GM12878 (cell line): ENCODE measurements at regions not wholly inside any gene's neighbourhood (a gene's known extent, or its start where the extent isn't known, plus 50 kb on each side); places are given as distances from the start of the nearest gene placed in this dataset.

Experiments
- ATAC-seq: fragments of 200-7000 bp; cut with Tn5 transposase; 3 replicates; pipeline ENCODE4 v1.9.1; 2020; ENCODE audit warnings: mild to moderate bottlenecking, moderate library complexity
- BruUV-seq: library from RNA; stranded (reverse); fragments of 400-500 nt; replicated peaks from 2 replicates; lab custom pipeline; 2021; lab: Mats Ljungman, UMichigan
- CTCF ChIA-PET: fragments of 300-600 bp; sonication (Branson Sonifier 250); formaldehyde crosslinking; extraction: SDS; loops from one replicate; lab custom pipeline; 2021; ENCODE audit warnings: inconsistent platforms; lab: Yijun Ruan, JAX
- POLR2A ChIA-PET: fragments of 350-600 bp; formaldehyde crosslinking; extraction: SDS; loops from one replicate; lab custom pipeline; 2021; ENCODE audit warnings: inconsistent platforms; lab: Charles Lee
- RAD21 ChIA-PET: fragments of 300-600 bp; sonication (Branson Sonifier 250); formaldehyde crosslinking; loops from one replicate; lab custom pipeline; 2023; ENCODE audit warnings: antibody characterized with exemption; ENCODE audit not compliant: unreplicated experiment; lab: Charles Lee
- SMC1A ChIA-PET: fragments of 300-600 bp; sonication (Branson Sonifier 250); formaldehyde crosslinking; loops from one replicate; lab custom pipeline; 2023; ENCODE audit not compliant: unreplicated experiment, uncharacterized antibody; lab: Charles Lee
- DNase-seq: peaks from one replicate; pipeline ENCODE4 v3.0.0-alpha.2; 2011; ENCODE audit warnings: low read depth, low spot score
- FAIRE-seq: peaks from 3 replicates; lab custom pipeline; 2011; peaks lifted over from hg19 to GRCh38; lab: Jason Lieb, UNC
- H2AFZ ChIP-seq: 2 replicates; pipeline ENCODE4 v1.6.0; 2011; ENCODE audit warnings: low read depth, low read length, control low read depth; ENCODE audit not compliant: control insufficient read depth
- H3K27ac ChIP-seq: 2 replicates; pipeline ENCODE4 v1.5.1; 2011; ENCODE audit warnings: control low read depth; ENCODE audit not compliant: control insufficient read depth, insufficient read depth
- H3K27me3 ChIP-seq, 2 experiments: replicated peaks in 1 of 2; 2 replicates each; pipeline versions ENCODE4 v1.6.0 to v1.6.1; 2011; ENCODE audit warnings: low read length in 1 of 2; ENCODE audit not compliant: control insufficient read depth in 2 of 2, insufficient read depth in 2 of 2
- H3K36me3 ChIP-seq, 2 experiments: 2 replicates each; pipeline ENCODE4 v1.5.1; 2011; ENCODE audit warnings: low read length in 1 of 2; ENCODE audit not compliant: control insufficient read depth in 2 of 2, insufficient read depth in 2 of 2
- H3K4me1 ChIP-seq: 2 replicates; pipeline ENCODE4 v1.6.1; 2011; ENCODE audit warnings: mild to moderate bottlenecking, low read length, moderate library complexity, mixed read lengths; ENCODE audit not compliant: control insufficient read depth, insufficient read depth
- H3K4me2 ChIP-seq: 2 replicates; pipeline ENCODE4 v1.6.0; 2011; ENCODE audit warnings: control low read depth; ENCODE audit not compliant: control insufficient read depth, insufficient read depth
- H3K4me3 ChIP-seq: fragments of 200-600 bp; sonication (generic); 2 replicates; pipeline ENCODE4 v1.5.1; 2016
- H3K79me2 ChIP-seq: 2 replicates; pipeline ENCODE4 v1.6.0; 2011; ENCODE audit warnings: low read length; ENCODE audit not compliant: control insufficient read depth, insufficient read depth
- H3K9ac ChIP-seq: 2 replicates; pipeline ENCODE4 v1.8.0; 2011; ENCODE audit warnings: low read length, control low read depth, mixed read lengths; ENCODE audit not compliant: control insufficient read depth, insufficient read depth
- H3K9me3 ChIP-seq: replicated peaks from 3 replicates; pipeline ENCODE4 v1.5.1; 2011; ENCODE audit warnings: mild to moderate bottlenecking, low read length; ENCODE audit not compliant: control insufficient read depth, insufficient read depth
- H4K20me1 ChIP-seq: 2 replicates; pipeline ENCODE4 v1.6.0; 2011; ENCODE audit not compliant: control insufficient read depth, insufficient read depth
- BACH1 ChIP-seq: fragments of 450-650 bp; IDR thresholded peaks from 2 replicates; pipeline ENCODE4 v1.6.1; 2017; ENCODE audit warnings: mild to moderate bottlenecking, borderline replicate concordance
- CBX3 ChIP-seq: fragments of 200-600 bp; sonication (generic); IDR thresholded peaks from 2 replicates; pipeline ENCODE4 v1.6.1; 2016; ENCODE audit warnings: low read depth, borderline replicate concordance
- JUNB ChIP-seq: IDR thresholded peaks from 2 replicates; pipeline ENCODE4 v1.6.1; 2016; ENCODE audit warnings: antibody characterized with exemption, mild to moderate bottlenecking
- POLR2AphosphoS2 ChIP-seq: IDR thresholded peaks from 2 replicates; pipeline ENCODE4 v1.6.1; 2011; ENCODE audit warnings: low read depth, mild to moderate bottlenecking, low read length, improper control_type of control experiment, moderate library complexity
- SRF ChIP-seq, 2 experiments: IDR thresholded peaks; 2 replicates each; pipeline ENCODE4 v1.6.1; 2011; ENCODE audit warnings: low read depth in 2 of 2, low read length in 2 of 2, mild to moderate bottlenecking in 1 of 2, moderate library complexity in 1 of 2
- YY1 ChIP-seq: IDR thresholded peaks from 2 replicates; pipeline ENCODE4 v1.6.1; 2011; ENCODE audit warnings: low read depth, mild to moderate bottlenecking, low read length
- ZNF384 ChIP-seq: IDR thresholded peaks from 2 replicates; pipeline ENCODE4 v1.6.1; 2012; ENCODE audit warnings: low read depth, mild to moderate bottlenecking, low read length, improper control_type of control experiment, borderline replicate concordance
- ZSCAN29 ChIP-seq: fragments of 450-650 bp; IDR thresholded peaks from 2 replicates; pipeline ENCODE4 v1.6.1; 2017; ENCODE audit warnings: mild to moderate bottlenecking, moderate library complexity
- WGBS: methylation state at CpG from one replicate; pipeline ENCODE4 v1.1.6; 2016; ENCODE audit warnings: low lambda C conversion rate; ENCODE audit not compliant: insufficient replicate concordance, insufficient coverage; ENCODE audit errors: missing lambda C conversion rate; 5-methylcytosine and 5-hydroxymethylcytosine counted together
- in situ Hi-C: fragments of 300-500 bp; cut with MboI; formaldehyde crosslinking; loops from 9 replicates; pipeline ENCODE4 v1.14.3; 2018; ENCODE audit warnings: mixed read lengths
- intact Hi-C: fragments of 100-400 bp; cut with micrococcal nuclease; formaldehyde crosslinking; loops from one replicate; pipeline ENCODE4 v1.14.2; 2022; ENCODE audit not compliant: unreplicated experiment
- TF ChIP-seq, protein P1 (sequence below): IDR thresholded peaks from 2 replicates; pipeline ENCODE4 v1.6.1; 2011; ENCODE audit warnings: borderline replicate concordance, low read depth, mild to moderate bottlenecking, moderate library complexity, low read length; ENCODE audit not compliant: insufficient read depth, poor library complexity, severe bottlenecking
- TF ChIP-seq, protein P2 (sequence below): IDR thresholded peaks from 2 replicates; pipeline ENCODE4 v1.6.1; 2011; ENCODE audit warnings: borderline replicate concordance, low read depth, mild to moderate bottlenecking, moderate library complexity, mixed read lengths, low read length; ENCODE audit not compliant: insufficient read depth; ENCODE audit errors: extremely low read length

DNA sequence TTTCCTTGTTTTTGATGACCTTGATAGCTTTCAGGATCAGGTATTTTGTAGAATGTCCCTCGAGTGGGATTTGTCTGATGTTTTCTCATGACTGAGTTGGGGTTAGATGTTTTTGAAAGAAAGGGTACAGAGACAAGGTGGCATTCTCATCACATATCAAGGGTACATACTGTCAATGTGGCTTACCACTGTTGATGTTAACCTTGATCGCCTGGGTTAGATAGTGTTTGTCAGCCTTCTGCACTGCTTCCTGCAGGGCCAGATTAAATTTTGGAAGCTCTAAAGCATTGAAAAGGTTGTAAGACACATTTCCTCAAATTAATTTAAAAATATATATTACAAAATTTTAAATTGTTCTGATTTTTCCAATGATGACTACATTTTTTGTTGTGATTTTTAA is 287.4 kb upstream of the ACTBL2 start:
- H3K27me3 ChIP-seq = no peaks in the 10 kb centered on the region; a peak in 1 of 4 replicates
- no peak overlapping the region for H3K4me2 ChIP-seq
- no peak overlapping the region for H3K27ac ChIP-seq
- no peaks in the 10 kb centered on the region for H3K36me3 ChIP-seq
- no peak overlapping the region for H3K4me3 ChIP-seq
- in situ Hi-C loops = no loop called here
- ChIA-PET RAD21 (no interaction called here), POLR2A (no interaction called here), CTCF (no interaction called here)
- WGBS = 0% methylated on average over 2 of the region's 2 CpGs
- no peaks in the 10 kb centered on the region for H4K20me1 ChIP-seq
- H3K9ac ChIP-seq = no peak overlapping the region
- FAIRE-seq (no peak), ATAC-seq (no peak)
- H3K9me3 ChIP-seq = no peaks in the 10 kb centered on the region
- no peak overlapping the region for H2AFZ ChIP-seq
- no peaks in the 10 kb centered on the region for H3K79me2 ChIP-seq
- no peak for TF ChIP-seq POLR2AphosphoS2
- TF ChIP-seq ZSCAN29 = no peak
- TF ChIP-seq YY1 = no peak
- no peak for TF ChIP-seq JUNB
- TF ChIP-seq SRF (IDR thresholded peaks at IDR 0.05; ENCODE audit: low read depth in 2 of 2, low read length in 2 of 2) = no peak
- TF ChIP-seq, all 136 proteins: peak for 0
- DNase-seq = no peak
- intact Hi-C loops = no loop called here
- SMC1A ChIA-PET = interaction anchor here (0.6 kb wide), 1 partner anchor 1602 kb away, joined by 3 read pairs; no protein-coding TSS in a partner anchor
- BruUV-seq = no TSS peak
- no peaks in the 10 kb centered on the region for H3K4me1 ChIP-seq

- H3K4me2 ChIP-seq = no peak overlapping the region
- intact Hi-C loops = no loop called here
- in situ Hi-C loops = no loop called here
- H3K27ac ChIP-seq = no peak overlapping the region
- ChIA-PET RAD21 (no interaction called here), CTCF (interaction anchor here (0.6 to 1.6 kb wide), 2 partner anchors 10 to 274 kb away, joined by 3 to 10 read pairs; no protein-coding TSS in a partner anchor), POLR2A (no interaction called here), SMC1A (interaction anchor here (0.6 to 1.0 kb wide), 2 partner anchors 11 to 700 kb away, joined by 3 read pairs; no protein-coding TSS in a partner anchor)
- DNase-seq (no peak), ATAC-seq (no peak), FAIRE-seq (no peak)
- BruUV-seq = no TSS peak
- H4K20me1 ChIP-seq = no peaks in the 10 kb centered on the region
- no peaks in the 10 kb centered on the region for H3K9me3 ChIP-seq
- H3K4me1 ChIP-seq = no peaks in the 10 kb centered on the region
- no peak overlapping the region for H3K4me3 ChIP-seq
- H2AFZ ChIP-seq = no peak overlapping the region
- WGBS = 61% methylated on average over 4 of the region's 4 CpGs
- no peak overlapping the region for H3K9ac ChIP-seq
- H3K36me3 ChIP-seq = no peaks in the 10 kb centered on the region
- no peaks in the 10 kb centered on the region; a peak in 1 of 4 replicates for H3K27me3 ChIP-seq
- no peaks in the 10 kb centered on the region for H3K79me2 ChIP-seq
- TF ChIP-seq, protein P1, sequence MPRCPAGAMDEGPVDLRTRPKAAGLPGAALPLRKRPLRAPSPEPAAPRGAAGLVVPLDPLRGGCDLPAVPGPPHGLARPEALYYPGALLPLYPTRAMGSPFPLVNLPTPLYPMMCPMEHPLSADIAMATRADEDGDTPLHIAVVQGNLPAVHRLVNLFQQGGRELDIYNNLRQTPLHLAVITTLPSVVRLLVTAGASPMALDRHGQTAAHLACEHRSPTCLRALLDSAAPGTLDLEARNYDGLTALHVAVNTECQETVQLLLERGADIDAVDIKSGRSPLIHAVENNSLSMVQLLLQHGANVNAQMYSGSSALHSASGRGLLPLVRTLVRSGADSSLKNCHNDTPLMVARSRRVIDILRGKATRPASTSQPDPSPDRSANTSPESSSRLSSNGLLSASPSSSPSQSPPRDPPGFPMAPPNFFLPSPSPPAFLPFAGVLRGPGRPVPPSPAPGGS = no peak
- TF ChIP-seq CBX3 = no peak
- TF ChIP-seq ZNF384 = no peak
- TF ChIP-seq POLR2AphosphoS2 = no peak
- TF ChIP-seq, protein P2, sequence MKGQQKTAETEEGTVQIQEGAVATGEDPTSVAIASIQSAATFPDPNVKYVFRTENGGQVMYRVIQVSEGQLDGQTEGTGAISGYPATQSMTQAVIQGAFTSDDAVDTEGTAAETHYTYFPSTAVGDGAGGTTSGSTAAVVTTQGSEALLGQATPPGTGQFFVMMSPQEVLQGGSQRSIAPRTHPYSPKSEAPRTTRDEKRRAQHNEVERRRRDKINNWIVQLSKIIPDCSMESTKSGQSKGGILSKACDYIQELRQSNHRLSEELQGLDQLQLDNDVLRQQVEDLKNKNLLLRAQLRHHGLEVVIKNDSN = no peak
- TF ChIP-seq BACH1 = no peak
- TF ChIP-seq, all 136 proteins: peak for 0
These were observed 286.1 kb upstream of the ACTBL2 start for GRCh38 chr5:57768745-57769144.
